H1 (cell line): ENCODE measurements at regions not wholly inside any gene's neighbourhood (a gene's known extent, or its start where the extent isn't known, plus 50 kb on each side); places are given as distances from the start of the nearest gene placed in this dataset.

Experiments
- CTCF ChIA-PET: fragments of 300-600 bp; sonication (Branson Sonifier 250); formaldehyde crosslinking; loops from one replicate; lab custom pipeline; 2021; ENCODE audit not compliant: partially characterized antibody; lab: Charles Lee
- POLR2A ChIA-PET: fragments of 300-600 bp; sonication (Branson Sonifier 250); formaldehyde crosslinking; loops from one replicate; lab custom pipeline; 2021; ENCODE audit warnings: inconsistent platforms; ENCODE audit not compliant: partially characterized antibody; lab: Charles Lee
- DNase-seq, 2 experiments: peaks; one replicate each; pipeline versions ENCODE4 v3.0.0 to v3.0.0-alpha.2; 2010 to 2022; ENCODE audit warnings: low spot score in 2 of 2, low read depth in 1 of 2, mixed read lengths in 1 of 2
- FAIRE-seq: peaks from 2 replicates; lab custom pipeline; 2011; peaks lifted over from hg19 to GRCh38; lab: Jason Lieb, UNC
- H2AFZ ChIP-seq: 2 replicates; pipeline ENCODE4 v1.8.1; 2012; ENCODE audit warnings: low read length, inconsistent platforms
- H2AK5ac ChIP-seq: 2 replicates; pipeline ENCODE4 v1.6.1; 2013; ENCODE audit warnings: low read depth, low read length
- H2BK120ac ChIP-seq: replicated peaks from 2 replicates; pipeline ENCODE3; 2013; ENCODE audit warnings: low read depth, low read length, inconsistent platforms
- H2BK12ac ChIP-seq: 2 replicates; pipeline ENCODE4 v1.6.1; 2013; ENCODE audit warnings: low read depth, low read length
- H2BK15ac ChIP-seq: 2 replicates; pipeline ENCODE4 v1.6.1; 2013; ENCODE audit warnings: low read length
- H2BK20ac ChIP-seq: 2 replicates; pipeline ENCODE4 v1.6.1; 2013; ENCODE audit warnings: low read length
- H2BK5ac ChIP-seq: 2 replicates; pipeline ENCODE4 v1.6.1; 2013; ENCODE audit warnings: low read depth, low read length
- H3K14ac ChIP-seq: 2 replicates; pipeline ENCODE4 v1.6.1; 2013; ENCODE audit warnings: inconsistent platforms; ENCODE audit not compliant: insufficient read length
- H3K18ac ChIP-seq: 2 replicates; pipeline ENCODE4 v1.6.1; 2013; ENCODE audit warnings: low read length; ENCODE audit errors: extremely low read depth
- H3K23ac ChIP-seq: 2 replicates; pipeline ENCODE4 v1.6.1; 2013; ENCODE audit warnings: inconsistent platforms; ENCODE audit not compliant: insufficient read length
- H3K23me2 ChIP-seq: 2 replicates; pipeline ENCODE4 v1.6.1; 2013; ENCODE audit warnings: low read depth, low read length
- H3K27ac ChIP-seq: 2 replicates; pipeline ENCODE4 v1.6.1; 2011; ENCODE audit warnings: low read depth, low read length, inconsistent platforms
- H3K27me3 ChIP-seq, 4 experiments: replicated peaks in 1 of 4; 1 replicate in 1 of 4; 2 replicates in 3 of 4; pipeline versions ENCODE4 v1.6.1 to v1.8.1; 2011 to 2013; ENCODE audit warnings: low read length in 3 of 4, mild to moderate bottlenecking in 3 of 4, inconsistent platforms in 2 of 4, mixed read lengths in 2 of 4, moderate library complexity in 1 of 4; ENCODE audit not compliant: control insufficient read depth in 3 of 4, insufficient read depth in 3 of 4; ENCODE audit errors: extremely low read depth in 1 of 4
- H3K36me3 ChIP-seq, 4 experiments: 2 replicates each; pipeline versions ENCODE4 v1.6.1 to v1.8.1; 2011 to 2013; ENCODE audit warnings: mild to moderate bottlenecking in 4 of 4, low read length in 3 of 4, moderate library complexity in 2 of 4, control low read depth in 1 of 4, inconsistent platforms in 1 of 4; ENCODE audit not compliant: insufficient read depth in 4 of 4, control insufficient read depth in 2 of 4
- H3K4ac ChIP-seq: replicated peaks from 2 replicates; pipeline ENCODE3; 2013; ENCODE audit warnings: low read length, low read depth, mixed read lengths, inconsistent platforms; ENCODE audit not compliant: insufficient read length
- H3K4me1 ChIP-seq, 4 experiments: replicated peaks in 1 of 4; 1 replicate in 1 of 4; 2 replicates in 3 of 4; pipeline versions ENCODE4 v1.6.1 to v1.8.1; 2011 to 2013; ENCODE audit warnings: low read length in 3 of 4, inconsistent platforms in 2 of 4, mixed read lengths in 1 of 4; ENCODE audit not compliant: insufficient read depth in 4 of 4, control insufficient read depth in 3 of 4
- H3K4me2 ChIP-seq, 2 experiments: 2 replicates each; pipeline versions ENCODE4 v1.6.1 to v1.8.1; 2011 to 2013; ENCODE audit warnings: low read depth in 2 of 2, low read length in 2 of 2, control low read depth in 1 of 2, inconsistent platforms in 1 of 2, mild to moderate bottlenecking in 1 of 2; ENCODE audit not compliant: insufficient read depth in 1 of 2
- H3K4me3 ChIP-seq, 4 experiments: fragments of 200-600, 300-600 bp in 1 of 4; sonication (generic), shearing (Covaris generic), sonication (Bioruptor Twin) in 1 of 4; 2 replicates each; pipeline versions ENCODE4 v1.5.1 to v1.8.1; 2011 to 2016; ENCODE audit warnings: low read length in 4 of 4, low read depth in 3 of 4, control low read depth in 2 of 4, inconsistent platforms in 2 of 4, mild to moderate bottlenecking in 2 of 4, mixed read lengths in 1 of 4, moderate library complexity in 1 of 4; ENCODE audit not compliant: insufficient read depth in 2 of 4; ENCODE audit errors: extremely low read depth in 1 of 4
- H3K56ac ChIP-seq: replicated peaks from 2 replicates; pipeline ENCODE3; 2013; ENCODE audit warnings: low read depth, mild to moderate bottlenecking, mixed read lengths, low read length, inconsistent platforms; ENCODE audit not compliant: insufficient read length
- H3K79me1 ChIP-seq: 2 replicates; pipeline ENCODE4 v1.6.1; 2013; ENCODE audit warnings: low read depth, low read length, control low read depth
- H3K79me2 ChIP-seq, 2 experiments: 2 replicates each; pipeline versions ENCODE4 v1.6.1 to v1.8.1; 2012 to 2013; ENCODE audit warnings: low read length in 2 of 2, mild to moderate bottlenecking in 2 of 2, inconsistent platforms in 1 of 2; ENCODE audit not compliant: insufficient read depth in 2 of 2, control insufficient read depth in 1 of 2
- H3K9ac ChIP-seq, 4 experiments: replicated peaks in 1 of 4; 1 replicate in 1 of 4; 2 replicates in 3 of 4; pipeline versions ENCODE4 v1.6.1 to v1.8.1; 2011 to 2013; ENCODE audit warnings: low read depth in 3 of 4, low read length in 3 of 4, control low read depth in 2 of 4, mild to moderate bottlenecking in 2 of 4, moderate library complexity in 2 of 4, inconsistent platforms in 1 of 4; ENCODE audit errors: extremely low read depth in 1 of 4
- H3K9me3 ChIP-seq, 2 experiments: 2 replicates each; pipeline versions ENCODE4 v1.6.1 to v1.8.1; 2012 to 2013; ENCODE audit warnings: mild to moderate bottlenecking in 2 of 2, moderate library complexity in 2 of 2, control low read depth in 1 of 2, inconsistent platforms in 1 of 2, low read depth in 1 of 2, low read length in 1 of 2, mixed read lengths in 1 of 2; ENCODE audit not compliant: insufficient read depth in 2 of 2
- H4K20me1 ChIP-seq, 2 experiments: replicated peaks in 1 of 2; 2 replicates each; pipeline versions ENCODE3 to v1.8.1; 2011 to 2013; ENCODE audit warnings: inconsistent platforms in 2 of 2, low read length in 2 of 2, mild to moderate bottlenecking in 1 of 2; ENCODE audit not compliant: insufficient read depth in 2 of 2, control insufficient read depth in 1 of 2
- H4K5ac ChIP-seq: 2 replicates; pipeline ENCODE4 v1.6.1; 2013; ENCODE audit warnings: low read length, low read depth, mixed read lengths, inconsistent platforms; ENCODE audit not compliant: insufficient read length
- H4K8ac ChIP-seq: 2 replicates; pipeline ENCODE4 v1.8.0; 2013; ENCODE audit warnings: mild to moderate bottlenecking, moderate library complexity, low read length, inconsistent platforms; ENCODE audit not compliant: insufficient read depth; ENCODE audit errors: extremely low read depth
- H4K91ac ChIP-seq: replicated peaks from 2 replicates; pipeline ENCODE3; 2013; ENCODE audit warnings: low read length, mixed read lengths, inconsistent platforms; ENCODE audit not compliant: insufficient read length
- ATF2 ChIP-seq: IDR thresholded peaks from 2 replicates; pipeline ENCODE4 v1.6.1; 2012; ENCODE audit warnings: low read length, inconsistent platforms
- ATF3 ChIP-seq: IDR thresholded peaks from 2 replicates; pipeline ENCODE4 v1.6.1; 2011; ENCODE audit warnings: low read depth, mild to moderate bottlenecking, low read length; ENCODE audit not compliant: insufficient read depth
- BACH1 ChIP-seq: IDR thresholded peaks from 2 replicates; pipeline ENCODE4 v1.6.1; 2012; ENCODE audit warnings: low read length, improper control_type of control experiment
- CHD2 ChIP-seq: IDR thresholded peaks from 2 replicates; pipeline ENCODE4 v1.6.1; 2012; ENCODE audit warnings: low read length, improper control_type of control experiment
- GABPA ChIP-seq: IDR thresholded peaks from 2 replicates; pipeline ENCODE4 v1.6.1; 2011; ENCODE audit warnings: mild to moderate bottlenecking, low read length, moderate library complexity, borderline replicate concordance; ENCODE audit not compliant: insufficient read depth
- NRF1 ChIP-seq: IDR thresholded peaks from 2 replicates; pipeline ENCODE4 v1.6.1; 2011; ENCODE audit warnings: mild to moderate bottlenecking, low read depth, low read length, improper control_type of control experiment
- RAD21 ChIP-seq, 2 experiments: IDR thresholded peaks in 1 of 2; conservative IDR thresholded peaks in 1 of 2; 2 replicates each; pipeline ENCODE4 v1.6.1; 2011; ENCODE audit warnings: low read depth in 2 of 2, low read length in 2 of 2, improper control_type of control experiment in 1 of 2, inconsistent platforms in 1 of 2, mild to moderate bottlenecking in 1 of 2, moderate library complexity in 1 of 2
- SP4 ChIP-seq: IDR thresholded peaks from 2 replicates; pipeline ENCODE4 v1.6.1; 2012; ENCODE audit warnings: low read length, inconsistent platforms
- SRF ChIP-seq: IDR thresholded peaks from 2 replicates; pipeline ENCODE4 v1.6.1; 2011; ENCODE audit warnings: mild to moderate bottlenecking, low read depth, low read length, moderate library complexity
- TAF7 ChIP-seq: optimal IDR thresholded peaks from 2 replicates; pipeline ENCODE3; 2011; ENCODE audit warnings: low read depth, mild to moderate bottlenecking, inconsistent platforms, low read length, moderate library complexity, borderline replicate concordance
- TEAD4 ChIP-seq: IDR thresholded peaks from 2 replicates; pipeline ENCODE4 v1.6.1; 2012; ENCODE audit warnings: low read depth, low read length, inconsistent platforms, mixed read lengths
- YY1 ChIP-seq: IDR thresholded peaks from 2 replicates; pipeline ENCODE4 v1.6.1; 2011; ENCODE audit warnings: low read depth, mild to moderate bottlenecking, low read length
- ZNF274 ChIP-seq: IDR thresholded peaks from 2 replicates; pipeline ENCODE4 v1.7.0; 2012; ENCODE audit warnings: low read length, borderline replicate concordance; ENCODE audit errors: extremely low read depth
- WGBS, 2 experiments: shearing (Covaris generic) in 1 of 2; methylation state at CpG; one replicate each; pipeline versions ENCODE4 v1.1.6 to v1.1.7; 2013 to 2015; ENCODE audit warnings: low lambda C conversion rate in 2 of 2, mixed read lengths in 2 of 2, inconsistent platforms in 1 of 2, low coverage in 1 of 2, missing lambda C conversion rate in 1 of 2; ENCODE audit not compliant: insufficient replicate concordance in 2 of 2, insufficient coverage in 1 of 2, insufficient read length in 1 of 2; ENCODE audit errors: extremely low coverage in 1 of 2, missing lambda C conversion rate in 1 of 2; 5-methylcytosine and 5-hydroxymethylcytosine counted together

GRCh38 chr6:33914645-33915044, 110.8 kb upstream of the MLN start:
- Histone ChIP-seq H3K56ac (no peak overlapping the region), H2BK15ac (no peak overlapping the region), H3K27me3 (no peaks in the 10 kb centered on the region), H4K5ac (no peak overlapping the region), H3K23me2 (no peaks in the 10 kb centered on the region), H3K36me3 (no peaks in the 10 kb centered on the region), H3K18ac (no peak overlapping the region), H2BK20ac (no peak overlapping the region), H3K23ac (no peak overlapping the region), H2AK5ac (no peak overlapping the region), H3K4me3 (no peak overlapping the region), H3K79me2 (no peaks in the 10 kb centered on the region), H3K4me1 (no peaks in the 10 kb centered on the region; a peak in 1 of 7 replicates), H4K91ac (no peak overlapping the region), H2BK120ac (no peak overlapping the region), H3K9ac (no peak overlapping the region), H3K4ac (no peak overlapping the region), H2BK12ac (no peak overlapping the region), H4K20me1 (no peaks in the 10 kb centered on the region), H3K27ac (no peak overlapping the region), H3K4me2 (no peak overlapping the region), H2BK5ac (no peak overlapping the region), H2AFZ (no peak overlapping the region), H3K9me3 (no peaks in the 10 kb centered on the region; a peak in 1 of 4 replicates), H4K8ac (no peak overlapping the region), H3K79me1 (no peaks in the 10 kb centered on the region), H3K14ac (no peak overlapping the region)
- ChIA-PET POLR2A (interaction anchor here (1.4 kb wide), 1 partner anchor 12 kb away, joined by 3 read pairs; no protein-coding TSS in a partner anchor), CTCF (interaction anchor here (0.6 to 1.5 kb wide), 5 partner anchors 36 to 148 kb away, joined by 3 to 4 read pairs (median 3); no protein-coding TSS in a partner anchor)
- FAIRE-seq (no peak), DNase-seq (no peak)
- 88% methylated on average over 8 of the region's 8 CpGs; no CpG with 5 or more reads in 1 of the 2 experiments for WGBS, 2 experiments
- TF ChIP-seq BACH1 (no peak), GABPA (no peak), YY1 (no peak), ATF3 (no peak), RAD21 (IDR thresholded peaks at IDR 0.05 in 1 of 2, conservative IDR thresholded peaks at IDR 0.05 in 1 of 2; ENCODE audit: low read depth in 2 of 2, low read length in 2 of 2) (no peak), TAF7 (no peak), SP4 (no peak), ZNF274 (no peak), NRF1 (no peak), ATF2 (no peak), CHD2 (no peak), SRF (no peak), TEAD4 (no peak)
